WERI-Rb-1 (cell line): ENCODE measurements at regions not wholly inside any gene's neighbourhood (a gene's known extent, or its start where the extent isn't known, plus 50 kb on each side); places are given as distances from the start of the nearest gene placed in this dataset.

ENCODE experiments used
- DNase-seq: peaks from one replicate; pipeline ENCODE4 v3.0.0-alpha.2; 2020
- H3K27ac ChIP-seq: fragments of 250-450 bp; sonication (Bioruptor Pico); 2 replicates; pipeline ENCODE4 v1.5.1; 2020; ENCODE audit warnings: mild to moderate bottlenecking, moderate library complexity
- H3K27me3 ChIP-seq: fragments of 250-450 bp; sonication (Bioruptor Pico); 2 replicates; pipeline ENCODE4 v1.5.1; 2021; ENCODE audit warnings: mild to moderate bottlenecking, low read depth, moderate library complexity; ENCODE audit not compliant: insufficient read depth, severe bottlenecking
- H3K36me3 ChIP-seq: fragments of 250-450 bp; sonication (Bioruptor Pico); 2 replicates; pipeline ENCODE4 v1.5.1; 2020; ENCODE audit warnings: mild to moderate bottlenecking, moderate library complexity
- H3K4me3 ChIP-seq: 2 replicates; pipeline ENCODE4 v1.5.1; 2011; ENCODE audit warnings: low read depth, mild to moderate bottlenecking, control low read depth, low read length
- H3K9me3 ChIP-seq: fragments of 250-450 bp; sonication (Bioruptor Pico); 2 replicates; pipeline ENCODE4 v1.5.1; 2021; ENCODE audit warnings: mild to moderate bottlenecking, moderate library complexity; ENCODE audit not compliant: severe bottlenecking
- CTCF ChIP-seq: IDR thresholded peaks from 2 replicates; pipeline ENCODE4 v1.5.1; 2011; ENCODE audit warnings: low read depth, mild to moderate bottlenecking, control low read depth, inconsistent platforms, low read length

GRCh38 chr12:116659771-116660481, 77.9 kb downstream of the SPRING1 start:
- TF ChIP-seq CTCF = no peak
- H3K27me3 ChIP-seq = no peaks in the 10 kb centered on the region
- H3K9me3 ChIP-seq = no peaks in the 10 kb centered on the region
- DNase-seq = no peak
- H3K36me3 ChIP-seq = no peaks in the 10 kb centered on the region
- H3K4me3 ChIP-seq = no peak overlapping the region
- no peak overlapping the region for H3K27ac ChIP-seq

GRCh38 chr12:116657921-116658495, 79.9 kb downstream of the SPRING1 start:
- no peak for DNase-seq
- H3K27me3 ChIP-seq = no peaks in the 10 kb centered on the region
- TF ChIP-seq CTCF = no peak
- no peak overlapping the region for H3K4me3 ChIP-seq
- no peaks in the 10 kb centered on the region for H3K9me3 ChIP-seq
- H3K36me3 ChIP-seq = no peaks in the 10 kb centered on the region
- no peak overlapping the region for H3K27ac ChIP-seq

GRCh38 chr12:116656306-116656705, 81.6 kb downstream of the SPRING1 start:
- Histone ChIP-seq H3K9me3 (no peaks in the 10 kb centered on the region), H3K36me3 (no peaks in the 10 kb centered on the region), H3K27me3 (no peaks in the 10 kb centered on the region), H3K27ac (no peak overlapping the region), H3K4me3 (no peak overlapping the region)
- no peak for TF ChIP-seq CTCF
- DNase-seq = no peak

GRCh38 chr12:116654226-116654743, 83.6 kb downstream of the SPRING1 start:
- H3K4me3 ChIP-seq = no peak overlapping the region
- no peaks in the 10 kb centered on the region for H3K36me3 ChIP-seq
- H3K27me3 ChIP-seq = no peaks in the 10 kb centered on the region
- H3K9me3 ChIP-seq = no peaks in the 10 kb centered on the region
- no peak for TF ChIP-seq CTCF
- no peak for DNase-seq
- no peak overlapping the region for H3K27ac ChIP-seq

GRCh38 chr12:116651089-116651488, 86.8 kb downstream of the SPRING1 start:
- no peak overlapping the region for H3K27ac ChIP-seq
- DNase-seq = no peak
- no peaks in the 10 kb centered on the region for H3K9me3 ChIP-seq
- no peak for TF ChIP-seq CTCF
- H3K4me3 ChIP-seq = no peak overlapping the region
- no peaks in the 10 kb centered on the region for H3K27me3 ChIP-seq
- no peaks in the 10 kb centered on the region for H3K36me3 ChIP-seq

- no peak overlapping the region for H3K4me3 ChIP-seq
- no peak overlapping the region for H3K27ac ChIP-seq
- no peak for DNase-seq
- TF ChIP-seq CTCF = no peak
- no peaks in the 10 kb centered on the region for H3K9me3 ChIP-seq
- no peaks in the 10 kb centered on the region for H3K27me3 ChIP-seq
- H3K36me3 ChIP-seq = no peaks in the 10 kb centered on the region
Measured at GRCh38 chr12:116650585-116651087, 87.2 kb downstream of the SPRING1 start.
